C1 segment of cervical spinal cord (tissue), 14 donors: ENCODE measurements at regions not wholly inside any gene's neighbourhood (a gene's known extent, or its start where the extent isn't known, plus 50 kb on each side); places are given as distances from the start of the nearest gene placed in this dataset.

Experiments
- DNase-seq, 14 donors: peaks; one replicate each; lab custom pipeline; 2025; lab: John Stamatoyannopoulos, UW

DNA sequence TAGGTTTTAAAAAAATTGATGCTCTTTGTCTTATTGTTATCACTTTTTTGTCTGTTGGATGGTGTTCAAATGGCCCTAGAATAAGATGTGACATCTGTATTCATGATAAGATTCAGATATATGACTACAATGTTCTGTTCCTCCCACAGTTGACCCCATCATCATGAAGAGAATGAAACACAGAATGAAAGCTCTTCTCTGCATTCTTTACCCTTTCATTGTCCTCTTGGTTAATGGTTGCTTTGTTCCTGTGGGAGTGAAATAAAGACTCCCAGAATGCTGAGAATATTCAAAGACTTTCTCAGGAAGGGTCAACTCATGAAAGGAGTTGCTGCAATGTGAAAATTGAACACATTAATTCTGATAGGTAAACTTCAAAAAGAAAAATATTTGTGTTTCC is 1015.8 kb downstream of the SORCS3 start:
- DNase-seq, result no peak

DNA sequence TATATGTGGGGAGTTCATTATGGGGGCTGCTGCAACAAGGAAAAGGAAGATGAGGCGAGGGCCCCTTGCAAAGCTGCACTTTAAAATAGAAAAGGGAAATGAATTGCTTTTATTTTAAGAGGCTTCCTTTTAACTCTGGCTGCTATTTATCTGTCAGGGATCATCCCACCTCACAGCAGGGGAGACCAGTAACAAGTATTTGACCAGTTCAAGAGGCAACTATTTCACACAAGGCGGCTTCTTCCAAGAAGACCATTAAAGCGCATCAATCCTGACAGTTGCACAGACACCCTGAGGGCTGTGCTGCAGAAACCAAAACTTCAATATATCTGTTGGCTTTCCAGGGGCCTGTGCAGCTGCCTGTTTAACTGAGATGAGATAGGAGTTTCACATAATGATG is 1009.2 kb downstream of the SORCS3 start:
- no peak for DNase-seq

DNA sequence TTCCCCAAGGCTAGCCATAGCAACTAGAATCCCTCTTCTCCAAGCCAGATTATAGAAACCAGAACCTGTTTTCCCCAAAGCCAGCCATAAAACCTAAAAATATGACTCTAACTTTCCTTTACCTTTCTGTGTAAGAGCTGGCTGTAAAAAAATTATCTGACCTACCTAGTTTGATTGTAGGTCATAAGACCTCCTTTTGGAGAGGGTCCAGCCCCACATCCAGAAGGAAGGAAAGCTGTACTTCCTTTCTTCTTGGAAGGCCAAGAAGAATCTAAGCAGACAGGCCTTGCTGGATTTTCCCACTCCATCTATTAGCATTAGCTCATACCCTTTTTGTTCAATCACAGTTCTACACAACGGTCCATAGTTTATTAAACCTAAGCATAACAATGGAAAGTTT is 1006.3 kb downstream of the SORCS3 start:
- DNase-seq, result no peak

DNA sequence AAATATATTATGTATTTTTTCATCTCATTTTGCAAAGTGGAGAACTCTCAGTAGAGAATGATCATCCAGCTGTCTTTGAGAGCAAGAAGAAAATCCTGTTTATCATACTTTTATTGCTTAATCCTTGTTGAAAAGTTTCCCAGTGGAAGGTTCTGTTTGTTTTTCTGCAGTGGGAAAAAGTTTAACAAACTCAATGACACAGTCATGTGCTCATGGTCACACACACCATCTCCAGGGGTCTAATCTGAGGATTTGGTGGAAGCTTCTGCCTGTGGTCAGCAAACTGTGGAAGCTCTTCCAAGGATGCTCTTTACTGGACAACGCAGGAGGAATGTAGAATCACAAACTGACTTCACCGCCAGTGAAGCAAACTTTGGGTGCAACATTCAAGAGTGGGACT is 1003.9 kb downstream of the SORCS3 start:
- DNase-seq, result no peak

DNA sequence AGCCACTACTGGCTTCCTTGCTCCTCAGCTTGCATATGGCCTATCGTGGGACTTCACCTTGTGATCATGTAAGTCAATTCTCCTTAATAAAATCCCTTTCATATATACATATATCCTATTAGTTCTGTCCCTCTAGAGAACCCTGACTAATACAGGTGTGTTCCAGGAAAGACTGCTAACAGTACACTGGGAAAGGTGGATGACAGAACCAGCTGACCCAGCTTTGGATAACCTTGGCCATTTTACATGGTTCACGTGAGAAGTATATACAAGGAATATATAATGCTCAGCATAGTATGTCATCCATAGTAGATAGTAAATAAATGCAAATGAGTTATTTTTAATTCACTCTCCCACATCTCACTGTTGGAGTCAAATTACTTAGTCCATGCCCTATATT is 1003.5 kb downstream of the SORCS3 start:
- DNase-seq, result no peak

DNA sequence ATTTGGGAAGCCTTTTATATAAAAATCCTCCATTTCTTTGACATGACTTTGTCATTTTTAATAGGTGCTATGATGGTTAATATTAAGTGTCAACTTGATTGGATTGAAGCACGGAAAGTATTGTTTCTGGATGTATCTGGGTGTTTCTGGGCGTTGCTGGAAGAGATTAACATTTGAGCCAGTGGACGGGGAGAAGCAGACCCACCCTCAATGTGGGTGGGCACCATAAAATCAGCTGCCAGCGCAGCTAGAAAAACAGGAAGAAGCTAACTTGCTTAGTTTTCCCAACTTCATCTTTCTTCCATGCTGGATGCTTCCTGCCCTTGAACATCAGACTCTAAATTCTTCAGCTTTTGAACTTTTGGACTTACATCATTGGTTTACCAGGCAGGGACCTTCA is 1003.0 kb downstream of the SORCS3 start:
- no peak for DNase-seq

DNA sequence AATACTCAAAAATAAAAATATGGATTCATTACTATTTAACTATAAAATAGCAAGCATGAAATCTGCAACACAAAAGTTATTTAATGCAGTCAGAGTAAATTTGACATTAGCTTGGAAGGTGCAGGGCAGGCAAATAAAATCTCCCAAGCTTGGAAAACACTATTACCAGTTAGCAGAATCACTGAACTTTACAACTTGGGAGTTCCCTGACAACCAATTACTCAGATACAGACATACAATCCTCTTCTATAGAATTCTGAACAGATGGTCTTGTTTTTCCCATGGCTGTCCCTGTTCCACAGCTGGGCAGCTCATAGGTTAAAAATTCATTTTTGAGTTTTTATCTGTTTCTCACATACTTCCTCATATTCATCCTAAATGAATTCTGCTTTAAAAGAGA is 1002.6 kb downstream of the SORCS3 start:
- no peak for DNase-seq

DNA sequence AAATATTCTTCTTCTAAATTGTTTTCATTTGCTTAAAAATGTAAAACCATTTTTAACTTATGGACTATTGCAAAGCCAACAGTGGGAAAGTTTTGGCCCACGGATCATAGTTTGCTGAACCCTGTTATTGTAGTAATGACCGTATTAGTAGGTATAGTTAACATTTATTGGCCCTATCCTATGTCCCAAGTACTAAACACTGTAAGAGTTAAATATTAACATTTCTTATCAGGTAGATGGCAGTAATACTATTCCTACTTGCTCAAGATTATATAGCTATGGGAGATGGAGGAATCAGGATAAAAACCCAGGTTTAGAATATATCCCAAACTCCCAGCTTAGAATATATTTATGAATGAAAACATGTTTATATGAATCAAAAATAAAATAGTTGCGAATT is 993.2 kb downstream of the SORCS3 start:
- DNase-seq, result no peak

DNA sequence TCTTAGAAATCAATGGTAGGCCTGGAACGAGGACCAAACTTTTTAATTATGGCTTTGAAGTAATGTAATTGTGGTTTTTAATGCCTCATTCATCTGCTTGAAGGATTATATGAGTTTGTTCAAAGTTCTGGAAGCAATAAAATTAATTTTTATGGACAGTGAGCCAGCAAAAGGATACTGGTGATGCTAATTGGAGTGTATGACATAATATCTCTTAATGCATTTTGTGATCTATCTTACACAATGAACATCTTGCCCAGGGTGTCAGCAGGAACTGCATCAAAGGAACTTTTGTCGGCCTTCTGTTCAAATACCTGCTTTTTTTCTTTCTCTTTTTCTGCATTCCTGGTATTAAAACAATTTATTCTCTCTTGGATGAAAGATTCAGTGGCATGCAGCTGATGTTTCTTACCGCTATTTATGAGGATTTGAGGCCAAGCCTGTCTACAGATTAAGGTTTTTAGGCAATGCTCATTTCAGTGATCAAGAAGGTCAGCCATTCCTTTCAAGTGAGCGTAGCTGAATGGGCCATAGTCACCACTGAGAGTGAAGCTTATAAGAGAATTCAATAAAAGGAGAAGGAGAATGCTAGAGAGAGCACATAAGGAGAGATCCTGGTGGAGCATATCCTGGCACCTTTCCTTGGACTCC is 974.8 kb downstream of the SORCS3 start:
- DNase-seq, result no peak

DNA sequence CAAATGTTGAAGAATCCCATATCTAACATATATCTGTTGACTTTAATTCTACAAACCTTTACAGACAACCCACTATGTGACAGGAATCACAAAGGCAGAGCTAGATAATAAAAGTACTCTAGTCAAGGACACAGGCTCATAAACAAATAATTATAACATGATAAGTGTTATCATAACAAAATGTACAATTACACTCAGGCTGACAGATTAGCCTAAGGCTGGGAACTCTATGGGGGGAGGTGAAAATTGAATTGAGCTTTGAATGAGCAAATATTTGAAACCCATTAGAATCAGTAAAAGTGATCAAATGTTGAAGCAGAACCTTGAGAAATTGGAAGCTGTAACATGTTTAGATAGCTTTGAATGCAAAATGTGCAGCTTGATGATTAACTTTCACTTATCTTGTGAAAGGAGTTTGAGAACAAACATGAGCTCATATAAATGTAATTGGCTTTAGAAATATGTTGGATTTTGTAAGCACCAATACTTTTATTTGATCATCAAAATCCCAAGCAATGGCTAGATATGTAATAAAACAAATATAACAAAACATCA is 970.2 kb downstream of the SORCS3 start:
- DNase-seq, result no peak

DNA sequence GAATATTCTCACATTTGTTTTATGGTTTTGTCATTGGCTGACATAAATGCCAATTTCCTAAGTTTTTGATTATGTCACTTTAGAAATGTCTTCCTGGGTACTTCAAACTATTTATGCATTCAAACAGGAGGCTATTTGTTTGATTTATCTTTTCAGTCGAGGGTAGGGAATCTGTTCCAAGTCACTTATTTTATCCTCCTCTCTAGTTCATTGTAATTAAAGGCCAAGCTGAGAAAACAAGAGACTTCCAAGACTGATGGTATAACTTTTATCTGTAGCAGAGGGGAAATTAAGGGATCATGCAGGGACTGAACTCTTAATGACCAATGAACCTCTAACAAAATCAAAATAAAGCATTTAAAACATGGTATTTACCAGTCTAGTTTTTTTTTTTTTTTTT is 968.4 kb downstream of the SORCS3 start:
- DNase-seq, result no peak

DNA sequence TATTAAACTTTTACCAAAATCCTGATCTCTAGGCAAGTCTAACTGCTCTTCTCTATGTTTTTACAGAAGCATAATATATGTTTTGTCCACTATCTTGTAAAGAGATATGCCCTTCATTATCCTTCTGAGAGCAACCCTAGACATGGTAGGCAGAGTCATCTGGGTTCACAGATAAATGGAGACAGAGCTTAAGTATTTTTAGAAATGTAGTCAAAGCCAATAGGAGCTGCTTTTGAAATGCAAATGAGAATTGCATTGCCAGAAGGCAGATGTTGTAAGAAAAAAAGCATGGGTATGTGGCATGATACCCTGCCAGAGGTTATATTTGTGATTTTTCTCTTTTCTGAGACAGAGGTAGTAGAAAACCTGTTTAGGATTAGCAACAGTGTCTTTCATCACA is 964.8 kb downstream of the SORCS3 start:
- no peak for DNase-seq

DNA sequence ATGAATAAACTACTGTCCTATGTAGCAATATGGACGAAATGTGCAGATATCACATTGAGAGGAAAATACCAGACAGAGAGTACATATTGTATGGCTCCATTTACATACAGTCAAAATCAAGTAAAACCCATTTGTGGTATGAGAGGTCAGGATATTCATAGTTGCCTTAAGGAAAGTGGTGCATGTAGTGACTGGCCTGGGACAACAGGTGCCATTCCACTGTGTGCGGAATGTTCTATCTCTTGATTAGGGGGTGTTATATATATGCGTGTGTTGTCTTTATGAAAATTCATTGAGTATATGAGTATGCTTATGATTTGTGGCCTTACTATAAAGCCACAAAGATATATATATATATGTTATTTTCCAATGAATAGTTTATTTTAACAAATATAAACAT is 964.0 kb downstream of the SORCS3 start:
- DNase-seq, result no peak

DNA sequence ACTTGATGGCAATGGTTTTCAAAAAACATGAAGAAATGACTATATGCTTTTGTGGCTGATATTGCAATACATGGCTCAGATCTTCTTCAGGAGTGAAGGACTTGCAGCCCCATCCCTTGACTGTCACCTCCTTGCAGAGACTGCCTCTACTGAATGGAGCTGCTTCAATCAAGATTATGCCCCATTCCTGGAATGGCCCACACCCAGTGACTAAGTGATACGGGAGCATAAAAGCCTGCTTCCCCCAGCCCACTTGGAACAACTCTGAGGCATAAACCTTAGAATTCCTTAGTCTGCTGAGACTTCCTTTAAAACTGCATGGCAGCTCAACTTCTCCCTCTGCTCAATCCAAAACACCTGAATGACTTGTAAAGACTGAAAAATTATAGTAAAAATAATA is 957.1 kb downstream of the SORCS3 start:
- no peak for DNase-seq

DNA sequence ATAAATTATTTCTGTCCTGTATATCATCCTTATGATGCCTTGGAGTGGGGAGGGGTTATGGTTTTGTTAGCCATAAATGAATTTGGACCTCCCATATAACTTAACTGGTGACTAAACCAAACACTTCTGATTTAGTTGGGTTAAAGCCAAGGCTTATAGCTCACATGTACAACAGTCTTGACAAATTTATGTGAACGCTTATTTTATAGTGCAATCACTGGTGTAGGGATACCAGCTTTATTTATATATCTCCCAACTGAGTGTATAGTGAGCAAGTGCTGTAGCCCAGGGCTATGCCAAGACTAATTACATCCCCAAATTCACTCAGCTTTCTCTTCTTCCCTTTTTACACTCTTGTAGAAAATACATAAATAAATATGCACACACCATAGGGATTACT is 956.2 kb downstream of the SORCS3 start:
- no peak for DNase-seq

DNA sequence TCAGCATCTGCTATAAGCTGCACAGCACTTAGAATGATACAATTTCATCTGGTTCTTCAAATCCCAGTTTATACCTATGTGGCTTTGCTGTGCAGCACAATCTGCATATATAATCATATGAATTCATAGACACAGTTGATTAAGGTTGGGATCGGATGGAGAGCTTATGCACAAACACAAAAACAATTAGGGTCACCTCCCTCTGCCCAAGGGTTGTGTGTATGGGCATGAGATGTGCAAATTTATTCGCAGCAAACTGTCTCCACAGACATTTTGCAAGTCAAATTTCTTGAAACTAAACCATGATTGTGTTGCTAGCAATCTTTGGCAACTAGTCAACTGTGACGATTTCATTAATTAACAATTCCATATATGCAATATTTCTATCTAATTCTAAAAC is 955.7 kb downstream of the SORCS3 start:
- no peak for DNase-seq

DNA sequence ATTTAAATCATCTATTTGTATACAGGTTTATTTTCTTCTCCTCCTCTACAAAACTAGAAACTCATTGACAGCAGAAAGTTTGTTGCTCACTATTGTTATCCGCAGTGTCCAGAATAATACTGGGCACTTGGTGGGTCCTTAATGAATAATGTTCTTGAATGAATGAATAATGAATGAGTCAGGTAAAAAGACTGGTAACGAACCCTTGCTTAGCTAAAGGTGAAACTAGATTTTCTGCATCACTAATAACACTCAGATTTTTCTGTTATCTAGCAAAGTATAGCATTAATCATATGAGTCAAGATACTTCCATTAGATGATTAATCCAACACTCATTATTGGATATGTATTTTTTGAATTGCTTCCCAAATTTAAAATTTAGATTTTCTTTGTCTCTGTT is 953.2 kb downstream of the SORCS3 start:
- no peak for DNase-seq

DNA sequence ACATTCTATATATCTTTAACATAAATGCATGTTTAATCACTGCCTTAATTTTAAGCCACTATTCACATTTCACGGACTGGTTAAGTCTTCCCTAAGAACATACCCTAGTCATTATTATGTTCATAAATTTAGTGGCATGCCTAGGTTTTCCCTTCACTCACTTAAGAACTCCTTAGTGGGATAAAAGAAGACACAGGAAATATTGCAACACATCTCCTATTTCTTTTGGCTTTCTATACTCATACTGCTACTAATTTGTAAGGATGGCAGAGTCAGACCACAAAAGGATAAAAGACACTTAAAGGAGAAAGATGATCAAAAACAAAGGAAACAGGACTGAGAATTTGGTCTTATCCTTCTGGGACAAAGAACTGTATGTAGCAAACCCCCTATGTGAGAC is 951.4 kb downstream of the SORCS3 start:
- no peak for DNase-seq

DNA sequence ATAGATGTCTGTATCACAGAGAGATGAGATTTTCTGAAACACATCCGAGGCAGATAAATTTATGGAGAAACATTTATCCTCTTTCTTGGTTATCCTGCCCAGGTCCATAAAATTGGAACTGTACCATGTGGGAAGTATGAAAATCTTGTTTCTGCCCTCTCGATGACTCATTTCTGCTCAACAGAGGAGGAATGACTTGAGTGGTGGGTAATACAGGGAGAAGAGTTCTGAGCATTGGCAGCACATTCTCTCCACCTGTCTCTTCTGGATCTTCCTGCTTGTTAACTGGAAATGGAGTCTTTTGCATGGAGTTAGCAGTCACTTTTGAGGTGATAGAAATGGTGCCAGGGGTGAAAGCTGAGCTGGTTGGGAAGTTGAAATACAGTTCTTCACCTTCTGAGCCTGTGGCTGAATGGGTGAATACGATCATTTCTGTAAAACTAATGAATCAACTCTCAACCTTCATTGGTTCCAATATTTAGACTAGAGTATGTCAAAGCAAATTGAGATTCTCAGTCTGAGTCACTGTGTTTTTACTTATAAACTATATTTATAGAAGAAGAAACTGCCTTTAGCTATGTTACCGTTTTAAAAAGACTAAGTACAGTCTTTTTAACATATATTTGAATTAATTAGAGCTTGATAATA is 945.5 kb downstream of the SORCS3 start:
- DNase-seq, result no peak

DNA sequence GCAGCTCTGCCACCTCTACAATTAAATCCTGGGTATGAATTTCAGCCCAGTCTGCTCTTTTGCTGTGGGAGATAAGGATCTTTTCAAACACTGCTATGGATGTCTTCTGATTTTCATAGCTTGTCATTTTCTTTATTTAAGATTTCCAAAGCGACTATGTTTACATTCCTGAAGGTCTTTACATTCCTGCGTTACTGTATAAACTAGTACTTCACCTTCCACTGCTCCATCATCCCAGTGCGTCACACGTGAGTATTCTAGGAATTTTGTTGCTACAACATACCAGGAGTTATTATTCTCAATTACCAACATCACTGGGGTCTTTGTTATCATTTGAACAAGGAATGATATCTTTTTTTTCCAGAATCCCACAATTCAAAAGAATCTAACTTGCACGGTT is 944.7 kb downstream of the SORCS3 start:
- no peak for DNase-seq

DNA sequence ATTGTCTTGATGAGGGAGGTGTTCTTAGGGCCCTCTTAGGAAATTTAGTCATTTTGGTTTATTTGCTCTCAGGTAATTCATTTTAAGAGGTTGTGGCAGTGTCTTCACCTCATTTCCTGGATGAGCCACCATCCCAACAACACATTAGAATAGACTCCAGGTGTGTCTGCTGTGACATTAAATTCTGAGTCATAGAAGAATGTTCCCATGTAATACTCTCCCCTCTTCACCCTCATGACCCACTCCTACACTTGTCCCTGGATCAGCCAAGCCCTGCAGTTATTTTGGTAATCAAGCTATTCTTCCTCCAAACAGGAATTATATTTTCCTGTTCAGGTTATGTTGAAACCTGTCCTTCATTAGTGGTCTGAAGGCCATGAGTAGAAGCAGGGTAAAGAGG is 944.1 kb downstream of the SORCS3 start:
- DNase-seq, result no peak

DNA sequence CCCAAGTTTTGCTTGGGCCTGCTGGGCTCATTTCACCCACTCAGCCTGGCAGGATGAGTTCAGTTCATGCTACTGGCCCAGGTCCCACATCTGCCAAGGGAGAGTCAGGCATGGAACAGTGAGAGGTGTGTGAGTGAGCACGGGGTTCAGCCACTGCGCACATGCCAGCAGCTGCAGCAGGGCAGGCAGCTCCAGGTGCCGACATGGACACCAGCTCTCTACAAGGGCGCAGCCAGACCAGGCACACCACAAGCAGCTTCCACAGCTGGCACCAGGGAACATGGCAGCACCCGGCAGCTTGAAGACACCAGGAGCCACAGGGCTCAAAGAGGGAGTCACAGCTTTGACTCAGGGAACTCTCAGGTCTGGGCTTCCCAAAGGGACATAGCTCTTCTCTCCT is 938.0 kb downstream of the SORCS3 start:
- DNase-seq, result no peak

DNA sequence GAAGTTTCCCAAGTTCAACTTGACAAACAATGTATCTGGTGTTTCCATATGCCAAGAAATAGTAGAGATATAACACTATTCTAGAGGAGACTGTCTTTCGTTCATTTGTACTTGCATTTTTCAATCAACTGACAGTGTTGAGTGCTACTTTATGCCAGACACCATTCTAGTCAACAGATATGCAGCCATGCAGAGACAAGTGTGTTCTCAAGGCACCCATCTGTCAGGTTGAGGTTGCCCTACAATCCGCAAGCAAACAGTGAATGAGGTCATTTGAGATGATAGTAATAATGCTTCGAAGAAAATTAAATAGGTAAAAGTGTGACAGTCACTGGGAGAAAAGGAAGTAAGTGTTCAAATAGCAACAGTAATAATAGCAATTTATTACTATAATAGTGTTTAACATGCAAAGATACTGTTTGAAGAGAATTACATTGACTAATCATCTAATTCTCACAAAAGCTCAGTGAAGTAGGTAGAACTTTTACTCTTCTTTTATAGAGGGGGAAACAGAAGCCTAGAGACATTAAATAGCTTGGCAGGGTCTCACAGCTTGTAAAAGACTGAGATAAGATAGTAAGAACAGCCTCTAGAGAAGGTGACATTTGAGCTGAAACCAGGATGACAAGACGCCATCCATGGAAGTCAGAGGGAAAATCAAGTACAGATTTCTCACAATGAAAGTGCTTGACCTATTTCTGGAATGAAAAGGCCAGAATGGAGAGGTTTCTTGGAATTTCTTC is 936.9 kb downstream of the SORCS3 start:
- DNase-seq, result no peak
